ENCODE measurements at regions not wholly inside any gene's neighbourhood (a gene's known extent, or its start where the extent isn't known, plus 50 kb on each side); places are given as distances from the start of the nearest gene placed in this dataset.

GRCh38 chr20:24745206-24745605, 203.9 kb upstream of the CST7 start:
- H3K27ac ChIP-seq = no peak overlapping the region
- TF ChIP-seq ZFX (IDR thresholded peaks at IDR 0.05) (no peak), CTCF (conservative IDR thresholded peaks at IDR 0.05) (no peak)

GRCh38 chr20:24745617-24746350, 203.3 kb upstream of the CST7 start:
- H3K27ac ChIP-seq = no peak overlapping the region
- no peak for TF ChIP-seq CTCF (conservative IDR thresholded peaks at IDR 0.05)
- no peak for TF ChIP-seq ZFX (IDR thresholded peaks at IDR 0.05)

GRCh38 chr20:24746351-24746685, 202.8 kb upstream of the CST7 start:
- no peak for TF ChIP-seq ZFX (IDR thresholded peaks at IDR 0.05)
- TF ChIP-seq CTCF (conservative IDR thresholded peaks at IDR 0.05) = no peak
- H3K27ac ChIP-seq = no peak overlapping the region

- TF ChIP-seq CTCF (conservative IDR thresholded peaks at IDR 0.05) (no peak), ZFX (IDR thresholded peaks at IDR 0.05) (no peak)
- no peak overlapping the region for H3K27ac ChIP-seq
Observed at GRCh38 chr20:24747010-24747712, 201.9 kb upstream of the CST7 start.

- H3K27ac ChIP-seq = no peak overlapping the region
- TF ChIP-seq CTCF (conservative IDR thresholded peaks at IDR 0.05) = no peak
- no peak for TF ChIP-seq ZFX (IDR thresholded peaks at IDR 0.05)
Observed at GRCh38 chr20:24747881-24748595, 201.0 kb upstream of the CST7 start.

- H3K27ac ChIP-seq = no peak overlapping the region
- TF ChIP-seq ZFX (IDR thresholded peaks at IDR 0.05) = no peak
- TF ChIP-seq CTCF (conservative IDR thresholded peaks at IDR 0.05) = no peak
Observed at GRCh38 chr20:24751551-24751950, 197.5 kb upstream of the CST7 start.

- TF ChIP-seq CTCF (conservative IDR thresholded peaks at IDR 0.05) (no peak), ZFX (IDR thresholded peaks at IDR 0.05) (no peak)
- no peak overlapping the region for H3K27ac ChIP-seq
Observed at GRCh38 chr20:24752612-24753011, 196.5 kb upstream of the CST7 start.

Data from C4-2B (cell line).